ENCODE measurements at regions not wholly inside any gene's neighbourhood (a gene's known extent, or its start where the extent isn't known, plus 50 kb on each side); places are given as distances from the start of the nearest gene placed in this dataset.

DNA sequence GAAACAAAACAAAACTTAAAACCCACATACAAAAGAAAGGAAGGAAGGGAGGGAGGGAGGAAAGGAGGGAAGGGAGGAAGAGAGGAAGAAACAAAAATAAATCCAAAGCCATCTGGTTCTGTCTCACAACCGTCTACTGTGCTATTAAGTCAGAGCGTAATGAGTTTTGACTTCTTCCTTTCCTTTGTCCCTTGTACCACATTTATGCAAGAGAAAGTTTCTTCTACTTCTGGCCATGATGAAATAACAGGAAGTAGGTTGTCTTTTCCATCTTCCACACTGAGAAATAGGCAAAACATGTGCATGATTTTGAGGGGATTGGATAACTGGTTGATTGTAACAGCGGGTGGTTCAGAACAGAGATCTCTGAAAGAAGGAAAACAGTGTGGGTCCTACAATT lies 121.4 kb downstream of the CTAGE1 start:
- intact Hi-C loops (cut with DNase I; ENCODE audit: low total_unique reads), result no loop called here

DNA sequence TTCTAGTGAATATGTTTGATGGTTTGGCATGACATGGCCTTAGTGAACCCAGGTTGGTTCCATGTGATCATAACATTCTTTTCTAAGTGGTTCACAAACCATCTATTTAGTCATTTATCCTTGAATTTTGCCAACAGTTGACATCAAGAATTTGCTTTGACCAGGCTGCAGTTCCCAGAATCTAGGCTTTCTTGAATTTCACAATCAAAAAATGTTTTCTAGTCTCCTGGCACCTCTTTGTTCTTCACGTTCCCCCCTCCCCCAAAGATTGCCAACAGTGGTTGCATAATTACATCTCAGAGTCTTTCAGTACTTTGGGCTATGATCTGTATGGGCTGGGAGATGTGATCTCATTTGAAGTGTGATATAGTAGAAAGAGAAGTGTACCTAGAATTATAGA lies 124.0 kb downstream of the GATA6 start:
- H3K9me3 ChIP-seq, result no peaks in the 10 kb centered on the region
- no peak for DNase-seq
- no peak overlapping the region for H3K27ac ChIP-seq
- H3K4me3 ChIP-seq, result no peak overlapping the region
- no peaks in the 10 kb centered on the region for H3K4me1 ChIP-seq
- intact Hi-C loops (cut with DNase I; ENCODE audit: low total_unique reads) (no loop called here), in situ Hi-C loops (cut with MboI; ENCODE audit: low sequenced_read_pairs in 4 of 4) (no loop called here)
- no peaks in the 10 kb centered on the region for H3K27me3 ChIP-seq
- no peak for ATAC-seq
- TF ChIP-seq, protein P1, sequence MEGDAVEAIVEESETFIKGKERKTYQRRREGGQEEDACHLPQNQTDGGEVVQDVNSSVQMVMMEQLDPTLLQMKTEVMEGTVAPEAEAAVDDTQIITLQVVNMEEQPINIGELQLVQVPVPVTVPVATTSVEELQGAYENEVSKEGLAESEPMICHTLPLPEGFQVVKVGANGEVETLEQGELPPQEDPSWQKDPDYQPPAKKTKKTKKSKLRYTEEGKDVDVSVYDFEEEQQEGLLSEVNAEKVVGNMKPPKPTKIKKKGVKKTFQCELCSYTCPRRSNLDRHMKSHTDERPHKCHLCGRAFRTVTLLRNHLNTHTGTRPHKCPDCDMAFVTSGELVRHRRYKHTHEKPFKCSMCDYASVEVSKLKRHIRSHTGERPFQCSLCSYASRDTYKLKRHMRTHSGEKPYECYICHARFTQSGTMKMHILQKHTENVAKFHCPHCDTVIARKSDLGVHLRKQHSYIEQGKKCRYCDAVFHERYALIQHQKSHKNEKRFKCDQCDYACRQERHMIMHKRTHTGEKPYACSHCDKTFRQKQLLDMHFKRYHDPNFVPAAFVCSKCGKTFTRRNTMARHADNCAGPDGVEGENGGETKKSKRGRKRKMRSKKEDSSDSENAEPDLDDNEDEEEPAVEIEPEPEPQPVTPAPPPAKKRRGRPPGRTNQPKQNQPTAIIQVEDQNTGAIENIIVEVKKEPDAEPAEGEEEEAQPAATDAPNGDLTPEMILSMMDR (IDR thresholded peaks at IDR 0.05 in 4 of 5, conservative IDR thresholded peaks at IDR 0.05 in 1 of 5), result no peak
- TF ChIP-seq POLR2A (IDR thresholded peaks at IDR 0.05), result no peak
- no peaks in the 10 kb centered on the region for H3K36me3 ChIP-seq

More for the DNA sequence above, 121.4 kb downstream of the CTAGE1 start:
- H3K9me3 ChIP-seq, result no peaks in the 10 kb centered on the region
- H3K27ac ChIP-seq, result no peak overlapping the region
- H3K27me3 ChIP-seq, result no peaks in the 10 kb centered on the region
- TF ChIP-seq POLR2A (IDR thresholded peaks at IDR 0.05), result no peak
- TF ChIP-seq, protein P1 (IDR thresholded peaks at IDR 0.05 in 4 of 5, conservative IDR thresholded peaks at IDR 0.05 in 1 of 5), result no peak
- DNase-seq, result no peak
- no peaks in the 10 kb centered on the region for H3K4me1 ChIP-seq
- no peak for ATAC-seq
- in situ Hi-C loops (cut with MboI; ENCODE audit: low sequenced_read_pairs in 4 of 4), result no loop called here
- H3K36me3 ChIP-seq, result no peaks in the 10 kb centered on the region
- no peak overlapping the region for H3K4me3 ChIP-seq

DNA sequence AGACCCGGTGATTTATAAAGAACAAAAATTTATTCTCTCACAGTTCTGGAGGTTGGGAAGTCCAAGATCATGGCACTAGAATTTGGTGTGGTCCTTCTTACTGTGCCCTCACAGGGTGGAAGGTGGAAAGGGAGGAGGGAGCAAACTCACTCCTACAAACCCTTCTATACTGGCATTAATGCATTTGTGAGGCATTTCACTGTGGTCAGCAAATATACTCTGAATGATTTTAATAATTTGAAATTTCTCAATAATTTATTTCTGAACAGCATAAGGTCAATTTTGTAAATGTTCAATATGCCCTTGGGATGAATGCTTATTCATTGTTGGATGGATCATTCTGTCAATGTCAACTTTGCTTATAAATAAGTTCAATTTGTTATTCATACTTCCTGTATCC lies 120.6 kb downstream of the GATA6 start:
- Histone ChIP-seq H3K27me3 (no peaks in the 10 kb centered on the region), H3K9me3 (no peaks in the 10 kb centered on the region), H3K4me3 (no peak overlapping the region), H3K36me3 (no peaks in the 10 kb centered on the region), H3K27ac (no peak overlapping the region), H3K4me1 (peaks cover 0 to 2% of the 10 kb centered on the region in 2 donors)
- DNase-seq (no peak), ATAC-seq (no peak)
- in situ Hi-C loops (cut with MboI; ENCODE audit: low sequenced_read_pairs in 4 of 4) (no loop called here), intact Hi-C loops (cut with DNase I; ENCODE audit: low total_unique reads) (no loop called here)
- TF ChIP-seq, protein P1 (IDR thresholded peaks at IDR 0.05 in 4 of 5, conservative IDR thresholded peaks at IDR 0.05 in 1 of 5), result no peak
- TF ChIP-seq POLR2A (IDR thresholded peaks at IDR 0.05), result no peak

DNA sequence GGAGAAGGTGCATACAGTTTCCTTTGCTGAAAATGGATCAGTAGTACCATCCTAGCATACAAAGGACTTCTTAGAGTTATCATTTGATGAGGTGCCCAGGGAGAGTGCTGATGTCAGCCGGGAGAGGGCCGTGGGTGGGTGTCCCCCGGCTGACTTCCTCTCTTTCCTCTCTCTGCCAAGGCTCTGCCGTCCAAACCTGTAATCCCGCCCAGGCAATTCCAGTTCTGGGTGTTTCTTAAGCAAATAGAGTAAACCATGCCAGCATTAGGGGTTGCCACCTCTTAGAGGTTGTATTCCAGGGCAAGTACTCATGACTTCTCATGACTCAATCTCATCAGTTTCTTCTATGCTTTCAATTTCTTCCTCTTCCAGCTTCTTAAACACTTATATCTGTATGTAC lies 117.2 kb downstream of the GATA6 start:
- Histone ChIP-seq H3K9me3 (no peaks in the 10 kb centered on the region), H3K36me3 (no peaks in the 10 kb centered on the region), H3K4me1 (peaks cover 0 to 3% of the 10 kb centered on the region in 2 donors), H3K27me3 (no peaks in the 10 kb centered on the region), H3K4me3 (no peak overlapping the region), H3K27ac (no peak overlapping the region)
- in situ Hi-C loops (cut with MboI; ENCODE audit: low sequenced_read_pairs in 4 of 4) (no loop called here), intact Hi-C loops (cut with DNase I; ENCODE audit: low total_unique reads) (no loop called here)
- TF ChIP-seq, protein P1 (IDR thresholded peaks at IDR 0.05 in 4 of 5, conservative IDR thresholded peaks at IDR 0.05 in 1 of 5), result no peak
- ATAC-seq (no peak), DNase-seq (no peak)

DNA sequence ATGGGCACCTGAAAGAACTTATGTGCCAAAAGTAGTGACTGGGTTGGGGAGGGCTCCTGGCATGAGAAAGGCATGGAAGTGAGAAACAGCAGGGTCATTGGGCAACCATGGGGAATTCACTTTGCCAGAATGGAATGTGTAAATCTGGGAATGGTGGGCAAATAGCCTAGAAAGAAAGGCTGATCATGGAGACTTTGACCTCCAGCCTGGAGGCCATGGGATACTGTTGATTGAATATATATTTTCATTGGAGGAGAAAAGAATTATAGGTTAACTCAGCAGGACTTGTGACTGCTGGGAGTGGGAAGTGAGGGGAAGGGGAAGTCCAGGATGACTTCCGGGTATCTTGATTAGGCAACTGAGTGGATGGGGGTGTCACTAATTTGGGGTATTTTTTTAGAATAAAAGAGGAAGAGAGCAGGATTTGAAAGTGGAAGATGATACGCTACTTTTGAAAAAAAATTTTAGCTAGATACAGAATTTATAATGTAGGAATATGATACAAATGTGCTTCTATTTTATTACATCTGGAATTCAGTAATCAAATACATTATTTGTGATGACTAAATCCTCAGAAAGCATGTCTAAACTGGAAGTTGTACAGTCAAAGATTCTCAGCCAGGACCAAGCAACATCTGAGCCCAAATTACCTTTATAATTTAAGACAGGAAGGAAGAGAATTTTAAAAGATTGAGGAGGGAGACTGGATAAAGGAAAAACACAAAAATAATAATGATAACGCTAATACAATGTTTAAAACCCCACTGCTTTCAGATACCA lies 116.2 kb downstream of the GATA6 start:
- Histone ChIP-seq H3K4me3 (no peak overlapping the region), H3K27ac (no peak overlapping the region), H3K9me3 (no peaks in the 10 kb centered on the region), H3K27me3 (no peaks in the 10 kb centered on the region), H3K4me1 (peaks cover 0 to 3% of the 10 kb centered on the region in 2 donors), H3K36me3 (no peaks in the 10 kb centered on the region)
- TF ChIP-seq, protein P1 (IDR thresholded peaks at IDR 0.05 in 4 of 5, conservative IDR thresholded peaks at IDR 0.05 in 1 of 5), result no peak
- TF ChIP-seq POLR2A (IDR thresholded peaks at IDR 0.05), result no peak
- intact Hi-C loops (cut with DNase I; ENCODE audit: low total_unique reads), result no loop called here
- DNase-seq (no peak), ATAC-seq (no peak)
- in situ Hi-C loops (cut with MboI; ENCODE audit: low sequenced_read_pairs in 4 of 4), result no loop called here
